CD4-positive, alpha-beta T cell treated with Interleukin-17A for 1 hour (primary cell): ENCODE measurements at regions not wholly inside any gene's neighbourhood (a gene's known extent, or its start where the extent isn't known, plus 50 kb on each side); places are given as distances from the start of the nearest gene placed in this dataset.

Experiments used
- DNase-seq: peaks from one replicate; pipeline ENCODE4 v3.0.0-alpha.2; 2020

DNA sequence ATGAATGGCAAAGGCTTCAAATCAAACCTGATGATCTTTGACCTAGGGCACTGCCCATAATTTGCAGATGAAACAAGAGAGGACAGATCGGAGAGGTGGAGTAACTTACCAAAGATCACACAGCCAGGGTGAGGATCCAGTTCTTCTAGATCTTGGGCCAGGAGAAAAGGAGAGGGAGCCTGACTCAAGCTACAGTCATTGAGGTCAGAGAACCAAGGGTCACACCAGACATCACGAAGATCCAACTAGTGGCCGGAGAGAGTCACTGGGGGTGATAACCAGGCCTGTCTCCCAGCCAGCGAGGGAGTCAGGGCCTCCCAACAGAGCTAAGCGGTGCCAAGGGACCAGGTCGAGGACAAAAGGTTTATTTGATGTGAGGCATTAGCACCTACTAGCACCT, 115.0 kb downstream of the RIPK4 start:
- DNase-seq, result no peak

DNA sequence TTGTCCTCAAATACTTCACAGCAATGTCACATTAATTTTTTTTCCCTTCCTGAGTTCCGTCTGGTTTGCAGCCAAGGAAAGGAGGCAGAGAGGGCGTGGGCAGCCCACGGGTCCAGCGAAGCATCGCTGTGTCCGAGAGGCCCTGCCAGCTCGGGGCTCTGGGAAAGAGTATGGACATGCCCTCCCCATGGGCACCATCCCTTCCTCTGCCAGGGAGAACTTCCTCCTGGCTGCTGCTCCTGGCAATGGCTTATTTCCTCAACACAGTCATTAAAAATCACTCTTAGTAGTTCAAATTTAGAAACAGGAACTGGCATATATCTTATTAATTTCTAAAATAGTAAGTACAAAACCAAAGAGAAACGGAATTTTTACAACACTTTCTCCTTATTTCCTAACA, 115.4 kb downstream of the RIPK4 start:
- DNase-seq, result no peak

DNA sequence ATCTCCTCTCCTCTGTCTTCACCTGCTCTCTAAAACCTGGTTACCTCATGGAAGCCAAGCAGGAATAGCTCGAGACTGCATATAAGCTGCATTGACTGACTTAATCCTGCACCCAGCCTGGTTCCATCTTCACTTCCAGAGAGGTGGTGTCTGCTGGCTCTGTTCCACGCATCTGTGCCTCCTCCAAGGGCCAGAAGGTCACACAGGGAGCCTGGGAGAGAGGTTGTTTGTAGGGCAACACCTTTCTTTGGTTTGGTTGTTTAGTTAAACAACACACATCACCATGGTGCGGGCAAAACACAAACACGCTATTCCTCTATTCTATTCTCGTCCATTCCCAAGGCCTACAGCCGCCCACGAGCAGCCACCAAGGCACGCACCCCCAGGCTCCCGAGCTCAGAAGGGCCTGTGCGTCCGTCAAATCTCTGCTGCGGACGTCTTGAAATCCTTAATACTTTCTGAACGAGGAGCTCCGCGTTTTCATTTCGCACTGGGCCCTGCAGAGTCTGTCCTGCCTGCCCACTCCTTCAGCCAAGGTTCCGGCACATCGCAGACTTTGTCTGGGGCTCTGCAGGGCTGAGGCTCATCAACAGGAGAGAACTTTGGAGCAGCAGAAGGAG, 116.2 kb downstream of the RIPK4 start:
- DNase-seq, result no peak

DNA sequence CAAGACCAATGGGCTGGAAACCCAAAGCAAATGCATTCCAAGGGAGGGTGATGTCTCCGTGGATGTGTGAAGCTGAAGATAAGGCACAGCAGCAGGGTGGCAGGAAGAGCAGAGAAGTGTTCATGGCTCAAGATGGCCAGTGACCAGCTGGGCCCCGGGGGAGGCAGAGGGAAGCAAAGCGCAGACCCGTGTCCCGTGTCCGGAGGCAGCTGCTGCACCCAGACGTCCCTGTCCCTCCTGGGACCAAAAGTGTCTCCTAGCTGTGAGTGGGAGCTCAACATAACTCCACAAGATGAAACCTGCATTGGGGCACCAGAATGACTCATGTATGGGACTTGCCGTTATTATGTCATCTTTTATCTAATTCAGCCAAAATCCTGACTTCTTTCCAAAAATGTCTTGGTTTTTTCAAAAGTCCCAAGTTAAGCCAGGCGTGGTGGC, 118.2 kb downstream of the RIPK4 start:
- DNase-seq, result no peak

DNA sequence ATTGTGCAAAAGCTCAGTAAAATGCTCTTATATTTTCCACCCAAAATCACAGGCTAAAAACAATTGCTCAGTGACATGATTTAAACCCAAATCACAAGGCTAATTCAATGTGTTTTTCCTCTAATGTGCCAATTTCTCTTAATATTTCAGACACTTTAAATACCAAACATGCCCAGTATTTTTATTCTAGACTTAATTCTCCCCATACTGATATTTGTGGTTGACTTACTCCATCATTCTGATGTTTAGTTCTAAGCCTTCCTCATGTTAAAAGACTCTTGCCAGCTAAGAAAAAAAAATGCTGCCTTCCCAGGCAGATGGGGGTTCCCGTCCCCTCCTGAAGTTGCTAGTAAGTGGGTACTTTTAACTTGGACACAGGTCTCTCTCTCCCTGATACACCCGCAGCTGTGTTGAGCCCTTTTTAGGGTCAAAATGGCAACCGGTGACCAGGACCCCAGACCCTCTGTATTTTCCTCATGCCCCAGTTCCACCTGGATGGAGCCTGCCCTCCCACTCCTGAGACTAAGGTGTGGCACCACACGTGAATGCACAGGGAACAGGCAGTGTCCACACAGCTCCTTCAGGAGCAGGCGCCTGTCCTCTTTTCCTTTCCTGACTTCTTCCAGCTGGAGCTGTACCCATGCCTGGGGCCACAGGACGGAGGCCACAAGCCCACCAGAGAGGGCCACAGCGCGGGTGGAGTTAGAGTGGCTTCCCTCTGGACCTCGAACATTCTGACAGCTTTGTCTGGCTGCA, 118.9 kb downstream of the RIPK4 start:
- no peak for DNase-seq

DNA sequence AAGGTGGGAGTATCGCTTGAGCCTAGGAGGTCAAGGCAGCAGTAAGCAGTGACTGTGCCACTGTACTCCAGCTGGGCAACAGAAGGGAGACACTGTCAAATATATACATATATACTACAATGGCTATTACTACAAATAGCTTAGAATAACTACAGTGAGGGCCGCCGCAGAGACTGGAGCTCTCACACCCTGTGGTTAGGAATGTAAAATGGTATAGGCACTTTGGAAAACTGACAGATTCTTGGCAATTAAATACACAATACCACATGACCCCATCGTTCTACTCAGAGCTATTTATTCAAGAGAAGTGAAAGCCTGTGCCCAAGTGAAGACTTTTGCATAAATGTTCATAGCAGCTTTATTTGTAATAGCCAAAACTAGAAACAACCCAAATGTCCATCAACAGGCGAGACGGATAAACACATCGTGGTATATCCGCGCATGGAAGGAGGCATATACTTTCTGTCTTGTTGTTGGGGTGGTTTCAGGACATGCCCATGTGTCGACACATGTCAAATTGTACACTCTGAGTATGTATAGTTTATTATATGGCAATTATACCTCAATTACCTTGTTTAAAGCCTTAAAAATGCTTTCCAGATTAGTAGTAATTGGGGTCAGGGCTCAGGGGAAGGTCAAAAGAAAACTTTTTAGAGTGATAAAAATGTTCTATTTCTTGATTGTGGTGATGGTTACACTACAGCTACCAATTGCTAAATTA, 123.4 kb downstream of the RIPK4 start:
- no peak for DNase-seq

DNA sequence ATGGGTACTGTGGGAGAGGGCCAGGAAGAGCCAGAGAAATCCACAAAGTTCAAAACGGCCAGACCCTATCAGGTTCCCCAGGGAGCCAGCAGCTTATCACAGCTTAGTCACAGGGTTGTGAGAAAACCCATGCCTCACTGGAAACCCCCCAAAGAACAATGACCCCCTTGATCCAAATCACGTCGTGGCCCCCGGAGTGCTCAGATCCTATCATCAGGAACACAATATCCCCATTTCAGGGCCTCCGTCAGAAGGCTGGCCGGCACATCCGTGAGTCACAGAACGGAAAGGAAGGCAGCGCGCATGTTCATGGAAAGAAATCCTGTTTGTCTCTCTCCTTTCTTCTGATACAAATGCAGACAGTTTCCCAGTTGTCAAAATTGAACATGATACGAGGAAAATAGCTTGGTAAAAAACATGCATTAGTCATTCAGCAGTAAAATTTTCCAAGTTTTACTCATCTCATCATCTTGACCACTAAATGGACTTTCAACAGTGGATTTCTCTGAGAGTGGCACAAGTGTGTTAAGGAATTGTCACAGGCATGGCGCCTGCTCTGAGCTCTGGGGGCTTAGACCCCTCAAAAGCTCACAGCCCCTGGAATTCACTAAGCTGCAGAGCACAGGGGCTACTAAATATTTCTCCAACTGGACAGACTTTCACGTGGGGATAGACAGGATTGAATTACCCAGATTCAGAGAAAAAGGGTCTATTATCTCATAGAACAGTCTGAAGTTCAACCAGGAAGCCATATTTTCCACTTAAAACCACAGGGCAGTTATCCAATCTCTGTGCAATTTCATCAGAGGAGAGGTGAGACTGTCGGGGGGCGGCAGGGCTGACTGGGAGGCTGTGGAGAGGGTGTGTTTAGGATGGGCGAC, 124.8 kb downstream of the RIPK4 start:
- DNase-seq, result no peak

DNA sequence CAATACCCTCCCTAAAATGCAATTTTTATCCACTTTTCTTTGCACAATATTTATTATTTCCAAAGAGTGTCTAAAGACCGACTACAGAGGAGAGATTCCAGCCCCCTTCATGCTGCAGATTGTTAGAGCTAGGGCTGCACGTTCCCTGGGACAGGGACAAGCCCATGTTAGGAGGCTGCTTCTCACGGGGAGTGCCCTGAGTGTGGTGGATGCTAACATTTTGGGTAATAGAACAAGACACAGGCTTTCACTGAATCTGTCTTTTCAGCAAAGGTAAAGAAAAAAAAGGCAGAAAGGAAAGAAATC, 125.4 kb downstream of the RIPK4 start:
- no peak for DNase-seq

DNA sequence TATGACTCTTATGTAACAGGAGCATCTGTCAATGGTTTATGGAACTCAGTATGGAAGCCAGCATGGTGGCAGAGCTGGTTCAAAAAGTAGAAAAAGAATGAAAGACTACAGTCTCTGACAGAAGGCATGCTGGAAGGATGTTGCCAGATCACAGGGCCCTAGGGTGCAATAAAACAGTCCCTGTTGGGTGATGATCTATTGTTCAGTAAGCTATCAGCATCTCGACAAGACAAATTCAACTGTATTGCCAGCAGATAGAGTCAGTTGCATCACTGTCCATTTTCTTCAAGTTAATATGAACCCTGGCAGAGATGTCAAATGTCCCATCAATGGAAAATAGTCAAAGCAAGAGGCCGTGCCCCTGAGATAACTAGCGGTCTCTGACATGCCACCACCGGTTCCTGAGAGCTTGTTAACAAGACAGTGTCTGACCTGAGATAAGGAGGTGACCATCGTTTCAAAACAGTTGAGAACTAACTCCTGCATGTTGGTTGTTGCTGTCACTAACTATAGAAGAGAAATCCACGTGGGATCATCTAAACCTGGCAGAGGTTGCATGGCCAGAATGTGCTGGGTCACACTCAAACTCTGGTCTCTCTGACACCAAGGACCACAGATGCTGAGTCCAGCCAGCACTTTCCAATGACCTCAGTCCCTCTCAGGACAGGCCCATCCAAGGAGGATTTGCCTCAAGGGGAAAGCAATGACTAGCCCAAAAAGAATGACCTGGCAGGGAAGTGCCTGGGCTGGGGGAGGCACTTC, 125.9 kb downstream of the RIPK4 start:
- no peak for DNase-seq

DNA sequence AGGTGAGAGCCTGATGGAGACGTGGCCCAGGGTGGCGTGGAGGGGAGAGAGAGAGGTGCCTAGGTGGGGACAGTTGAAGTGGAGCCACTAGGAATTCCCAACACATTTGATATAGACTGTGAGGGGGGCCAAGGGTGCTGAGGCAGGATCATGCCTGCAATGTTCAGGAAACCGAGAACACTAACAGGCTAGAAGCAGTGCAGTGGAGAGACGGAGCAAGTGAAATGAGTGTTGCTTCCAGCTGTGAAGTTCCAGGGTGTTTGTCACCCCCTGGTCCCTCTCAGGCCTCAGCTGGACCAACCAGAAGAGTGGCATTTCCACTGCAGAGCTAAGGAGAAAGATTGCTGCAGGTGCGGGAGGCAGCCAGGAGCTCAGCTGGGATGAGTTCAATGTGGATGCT, 127.1 kb downstream of the RIPK4 start:
- DNase-seq, result no peak

DNA sequence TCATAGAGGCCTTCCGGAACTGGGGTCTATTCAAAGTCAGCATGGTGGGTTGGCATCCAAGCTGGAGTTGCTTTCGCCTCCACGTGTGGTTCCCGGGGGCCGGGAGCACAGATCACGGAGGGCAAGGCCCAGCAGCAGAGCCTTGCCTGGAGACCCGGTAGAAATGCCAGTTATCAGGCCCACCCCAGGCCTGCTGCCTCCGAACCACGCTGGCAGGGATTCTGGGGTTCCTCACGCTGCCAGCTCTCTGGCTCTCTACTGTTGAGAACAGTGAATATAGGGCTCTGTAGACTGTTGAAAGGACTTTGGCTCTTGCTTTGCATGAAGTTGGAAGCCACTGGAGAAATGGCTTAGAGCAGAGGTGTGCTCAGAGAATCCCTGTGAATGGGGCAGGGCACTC, 127.5 kb downstream of the RIPK4 start:
- no peak for DNase-seq

DNA sequence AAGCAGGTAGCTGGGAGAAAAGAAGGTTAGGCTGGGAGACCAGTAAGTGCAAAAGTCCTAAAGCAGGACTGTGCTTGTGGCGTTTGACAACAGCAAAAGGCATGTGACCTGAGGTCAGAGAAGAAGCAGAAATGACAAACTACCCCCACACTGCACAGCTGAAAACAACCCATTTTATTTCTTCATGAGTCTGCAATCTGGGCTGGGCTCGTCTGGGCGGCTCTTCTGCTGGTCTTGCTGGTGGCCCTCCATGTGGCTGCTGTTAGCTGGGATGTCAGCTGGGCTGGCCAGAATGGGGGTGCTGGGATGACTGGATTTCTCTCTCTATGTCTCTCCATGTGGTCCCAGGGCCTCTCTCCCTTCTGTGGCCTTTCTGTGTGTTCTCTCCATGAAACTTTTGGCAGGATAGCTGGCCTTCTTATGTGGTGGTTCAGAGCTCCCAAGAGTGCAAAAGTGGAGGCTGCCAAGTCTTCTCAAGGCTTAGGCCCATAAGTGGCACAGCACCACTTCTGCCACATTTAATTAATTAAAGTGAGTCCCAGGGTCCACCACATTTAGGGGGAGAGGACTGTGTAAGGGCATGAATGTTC, 128.6 kb downstream of the RIPK4 start:
- no peak for DNase-seq

DNA sequence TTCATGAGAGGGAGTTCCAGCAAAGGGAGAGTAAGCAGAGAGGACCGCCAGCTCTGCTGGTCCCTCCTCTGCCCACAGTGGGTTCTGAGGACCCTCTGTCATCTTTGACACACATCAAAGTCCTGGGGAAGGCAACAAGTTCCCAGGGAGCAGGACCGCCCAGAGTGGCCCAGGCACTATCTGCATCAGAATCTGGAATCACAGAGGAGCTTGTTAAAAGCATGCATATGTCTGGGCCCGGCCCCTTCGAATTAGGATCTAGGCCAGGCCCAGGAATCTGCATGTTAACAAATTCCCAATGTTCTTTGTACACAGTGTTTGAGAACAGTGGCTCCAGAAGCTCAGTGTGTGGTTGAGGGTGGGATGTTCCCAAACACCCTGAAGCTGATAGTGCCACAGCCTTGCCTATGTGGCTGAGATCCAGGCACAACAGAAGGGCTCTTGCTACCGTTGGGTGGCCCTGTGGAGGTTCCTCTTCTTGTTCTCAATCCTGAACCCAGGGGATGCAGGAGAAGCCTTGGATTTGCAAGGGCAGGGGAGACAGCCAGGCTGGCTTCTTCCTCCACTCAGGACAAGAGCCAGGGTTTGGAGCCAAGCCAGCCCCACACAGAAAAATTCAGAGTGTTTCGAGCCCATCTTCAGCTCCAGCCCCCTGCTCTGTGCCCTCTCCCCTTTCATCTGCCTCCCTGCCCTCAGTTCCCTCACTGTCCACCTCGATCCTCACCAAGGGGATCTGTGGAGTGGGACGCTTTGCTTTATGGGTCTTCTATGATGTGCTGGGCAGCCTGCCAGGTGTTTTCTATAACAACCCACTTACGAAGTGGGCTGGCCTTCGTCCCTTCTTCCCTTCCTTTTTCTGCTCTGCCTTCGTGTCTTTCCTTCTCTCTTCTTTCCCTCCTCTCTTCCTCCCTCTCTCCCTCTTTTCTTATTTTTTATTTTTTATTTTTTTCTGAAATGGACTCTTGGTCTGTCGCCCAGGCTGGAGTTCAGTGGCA, 129.0 kb upstream of the TMPRSS2 start:
- DNase-seq, result no peak

DNA sequence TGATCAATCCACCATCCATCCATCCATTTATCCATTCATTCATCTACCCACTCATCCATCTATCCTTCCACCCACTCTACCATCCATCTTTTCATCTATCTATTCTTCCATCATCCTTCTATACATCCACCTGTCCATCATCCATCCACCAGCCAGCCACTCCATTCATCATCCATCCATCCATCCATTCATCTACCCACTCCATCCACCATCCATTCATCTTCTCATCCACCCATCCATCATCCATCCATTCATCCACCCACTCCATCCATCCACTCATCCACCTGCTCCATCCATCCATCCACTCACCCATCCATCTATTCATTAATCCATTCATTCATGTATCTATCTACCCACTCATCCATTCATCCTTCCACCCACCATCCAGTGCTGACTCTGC, 127.9 kb upstream of the TMPRSS2 start:
- no peak for DNase-seq

DNA sequence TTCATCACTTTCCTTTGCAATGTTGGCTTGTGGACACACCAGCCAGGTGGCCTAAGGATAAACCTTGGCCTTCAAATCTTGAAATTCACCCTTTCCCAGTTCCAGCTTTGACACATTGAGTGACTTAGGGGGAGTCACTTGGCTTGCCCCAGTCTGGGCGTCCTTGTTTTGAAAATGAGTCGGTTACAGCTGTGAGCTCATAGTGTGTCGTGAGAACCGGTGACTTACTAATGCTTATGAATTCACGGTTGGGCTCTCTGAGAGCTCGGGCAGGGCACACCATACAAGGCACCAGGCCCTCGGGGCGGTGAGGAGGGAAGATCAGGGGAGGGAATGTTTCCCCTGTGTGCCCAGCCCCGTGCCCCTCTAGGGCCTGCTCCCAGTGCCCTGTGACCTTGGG, 126.9 kb upstream of the TMPRSS2 start:
- DNase-seq, result no peak

DNA sequence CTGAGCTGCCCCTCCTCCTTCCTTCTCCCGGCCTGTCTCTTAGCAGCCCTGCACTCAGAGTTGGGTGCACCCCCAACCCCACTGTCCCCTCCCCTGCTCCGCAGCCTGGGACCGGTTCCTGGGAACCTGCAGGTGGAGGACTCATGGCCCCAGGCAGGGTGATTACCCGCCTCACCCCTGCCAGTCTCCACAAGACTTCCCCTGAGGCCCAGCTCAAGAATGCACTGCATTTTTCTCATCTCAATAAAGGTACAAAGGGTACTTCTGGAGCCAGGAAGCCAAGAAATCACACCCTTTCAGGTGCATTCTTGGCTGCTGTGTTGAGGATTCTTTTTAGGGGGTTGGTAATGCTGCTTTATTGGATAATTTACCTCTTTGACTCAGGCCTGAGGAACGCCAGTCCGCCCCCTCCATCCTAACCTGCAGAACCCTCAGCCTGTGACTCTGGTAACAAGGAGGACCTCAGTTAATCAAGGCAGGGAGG, 126.3 kb upstream of the TMPRSS2 start:
- DNase-seq, result no peak

DNA sequence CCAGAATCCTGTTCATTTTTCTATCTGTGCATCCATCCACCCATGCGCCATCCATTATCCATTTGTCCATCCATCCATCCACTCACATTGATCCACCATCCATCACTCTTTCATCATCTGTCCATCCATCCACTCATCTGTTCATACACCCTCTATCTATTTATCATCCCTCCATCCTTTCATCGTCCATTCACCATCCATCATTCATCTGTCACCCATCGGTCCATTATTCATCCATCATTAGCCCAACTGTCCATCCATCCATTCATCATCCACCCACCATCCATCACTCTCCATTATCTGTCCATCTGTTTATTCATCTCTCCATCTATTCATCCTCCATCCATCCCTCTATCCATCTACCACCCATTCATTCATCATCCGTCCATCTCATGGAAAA, 125.7 kb upstream of the TMPRSS2 start:
- DNase-seq, result no peak

DNA sequence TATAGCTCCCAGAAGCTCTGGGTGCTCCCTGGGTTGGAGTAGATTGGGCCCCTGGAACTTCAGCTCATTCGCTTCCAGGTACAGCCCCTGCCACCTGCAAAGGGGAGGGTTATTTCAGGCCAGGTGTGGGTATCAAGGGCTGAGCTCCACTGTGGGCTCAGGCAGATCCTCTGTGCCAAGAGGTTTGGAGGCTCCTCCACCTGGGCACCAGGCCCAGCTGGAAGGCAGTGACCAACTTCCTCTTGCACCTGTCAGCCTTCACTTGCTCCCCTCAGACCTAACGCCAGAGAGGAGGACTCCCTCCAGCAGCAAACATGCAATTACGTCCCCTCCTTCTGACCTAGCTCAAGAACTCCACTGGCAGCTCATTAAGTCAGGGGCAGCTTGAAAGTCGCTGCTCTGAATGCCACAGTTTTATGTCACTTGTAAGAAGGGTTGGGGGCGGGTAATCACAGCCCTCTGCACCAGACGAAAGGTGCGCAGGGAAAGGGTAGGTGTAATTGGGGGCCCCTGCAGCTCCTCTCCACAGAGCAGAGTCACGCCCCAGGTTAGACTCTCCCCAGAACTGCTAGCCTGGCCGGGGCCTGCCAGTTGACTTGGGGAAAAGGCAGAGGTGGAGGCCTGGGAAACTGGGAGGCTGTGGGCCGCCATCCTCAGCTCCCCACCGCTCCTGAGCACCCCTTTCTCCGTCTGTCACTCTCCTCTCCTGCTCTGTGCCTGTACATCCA, 125.0 kb upstream of the TMPRSS2 start:
- no peak for DNase-seq

DNA sequence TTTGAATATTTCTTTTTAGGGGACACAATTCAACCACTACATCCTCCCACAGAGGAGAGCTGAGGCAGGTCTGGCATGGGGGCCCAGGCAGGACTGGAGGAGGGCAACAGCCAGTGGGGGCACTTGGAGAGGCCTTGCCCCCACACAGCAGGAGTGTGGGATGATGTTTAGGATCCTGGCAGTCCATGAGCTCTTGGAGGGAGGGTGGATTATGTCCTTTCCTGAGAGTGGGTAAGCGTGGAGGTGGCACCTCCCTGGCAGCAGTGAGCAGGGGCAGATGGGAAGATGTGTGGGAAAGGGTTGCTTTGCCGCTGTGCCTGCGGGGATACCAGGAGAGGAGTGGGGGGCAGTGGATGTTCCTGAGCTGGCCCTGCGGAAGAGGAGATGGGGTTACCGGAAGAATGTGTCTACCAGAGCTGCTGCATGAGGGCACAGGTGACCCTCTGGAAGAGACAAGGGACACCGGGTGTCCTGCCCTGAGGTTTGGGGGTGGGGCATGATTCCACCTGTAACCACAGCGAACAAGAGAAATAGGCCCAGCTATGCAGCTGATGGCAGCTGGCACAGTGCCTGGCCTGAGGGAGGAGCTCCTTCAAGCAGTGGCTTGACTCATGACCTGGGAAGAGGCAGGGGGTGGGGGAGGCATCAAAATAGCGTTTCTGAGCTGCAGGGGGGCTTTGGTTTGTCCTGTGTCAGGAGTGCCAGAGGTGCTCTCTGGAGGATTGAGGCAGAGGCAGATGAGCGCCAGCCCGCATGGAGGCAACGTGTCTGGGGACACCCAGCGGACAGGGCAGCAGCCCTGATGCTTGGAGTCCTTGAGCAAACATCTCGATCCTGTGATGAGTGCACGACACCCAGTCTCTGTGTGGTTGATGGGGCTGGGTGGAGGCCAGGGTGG, 123.9 kb upstream of the TMPRSS2 start:
- no peak for DNase-seq
